T-helper 1 cell treated with Interleukin-12 subunit alpha and Interleukin-12 subunit beta and Interleukin-4 antibody, amounts not matched to agents 30 μg/mL and 1 μg/mL, for 36 hours (primary cell): ENCODE measurements at regions not wholly inside any gene's neighbourhood (a gene's known extent, or its start where the extent isn't known, plus 50 kb on each side); places are given as distances from the start of the nearest gene placed in this dataset.
"Not testable (repeated sequence)": the region's sequence is repeated elsewhere in the genome, so short reads cannot be mapped to it uniquely, and the experiment has no call there.

Source experiments
- H3K27ac Mint-ChIP-seq: one replicate; pipeline ENCODE4 v1.8.0; 2021; ENCODE audit warnings: mild to moderate bottlenecking, mixed read lengths
- H3K27me3 Mint-ChIP-seq: one replicate; pipeline ENCODE4 v1.8.0; 2021; ENCODE audit warnings: low read depth, mixed read lengths
- H3K36me3 Mint-ChIP-seq: one replicate; pipeline ENCODE4 v1.8.0; 2021; ENCODE audit warnings: low read depth, mixed read lengths
- H3K4me1 Mint-ChIP-seq: one replicate; pipeline ENCODE4 v1.8.0; 2021; ENCODE audit warnings: low read depth, mixed read lengths
- H3K4me3 Mint-ChIP-seq: one replicate; pipeline ENCODE4 v1.8.0; 2021; ENCODE audit warnings: mild to moderate bottlenecking, moderate library complexity, mixed read lengths
- H3K9me3 Mint-ChIP-seq: one replicate; pipeline ENCODE4 v1.8.0; 2021; ENCODE audit warnings: mixed read lengths

- H3K4me3 Mint-ChIP-seq: no peak overlapping the region
Measured at GRCh38 chr9:89680547-89681467, 76.0 kb downstream of the GADD45G start.

DNA sequence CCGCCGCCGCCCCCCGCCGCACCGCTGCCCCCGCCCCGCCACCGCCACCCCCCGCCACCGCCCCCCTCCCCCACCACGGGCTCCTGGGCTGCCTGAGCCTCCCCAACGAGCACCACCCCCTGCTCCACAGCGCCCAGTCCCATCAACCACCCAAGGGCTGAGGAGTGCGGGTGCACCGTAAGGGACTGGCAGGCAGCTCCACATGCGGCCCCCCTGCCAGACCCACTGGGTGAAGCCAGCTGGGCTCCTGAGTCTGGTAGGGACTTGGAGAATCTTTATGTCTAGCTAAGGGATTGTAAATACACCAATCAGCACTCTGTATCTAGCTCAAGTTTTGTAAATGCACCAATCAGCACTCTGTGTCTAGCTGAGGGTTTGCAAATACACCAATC is 76.7 kb downstream of the GADD45G start:
- not testable (repeated sequence) for H3K36me3 Mint-ChIP-seq, H3K9me3 Mint-ChIP-seq
- H3K4me1 Mint-ChIP-seq: peaks cover 24% of the 10 kb centered on the region

More at GRCh38 chr9:89680547-89681467, 76.0 kb downstream of the GADD45G start:
- Mint-ChIP-seq H3K27me3 (no peaks in the 10 kb centered on the region), H3K27ac (peak overlapping the region; percentile 59), H3K4me1 (peaks cover 18% of the 10 kb centered on the region), H3K36me3 (no peaks in the 10 kb centered on the region), H3K9me3 (no peaks in the 10 kb centered on the region)

DNA sequence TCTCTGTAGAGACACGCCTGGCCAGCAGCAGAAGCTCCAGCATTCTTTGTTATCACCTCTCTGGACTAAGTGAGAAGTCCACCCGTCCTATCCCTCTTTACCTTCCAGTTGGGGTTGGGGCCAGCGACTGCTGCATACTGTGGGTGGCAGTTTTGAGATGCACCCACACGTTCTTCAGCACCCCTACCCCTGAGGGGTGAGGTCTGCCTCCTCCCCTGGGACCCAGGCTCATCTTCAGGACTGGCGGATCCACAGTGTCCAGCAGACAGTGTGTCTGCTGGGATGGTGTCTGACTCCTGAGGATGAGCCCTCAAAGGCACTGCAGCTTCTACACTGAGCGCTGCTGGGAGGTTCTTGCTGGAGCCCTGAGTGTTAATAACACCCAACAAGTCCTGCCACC is 78.8 kb downstream of the GADD45G start:
- Mint-ChIP-seq H3K27me3 (no peaks in the 10 kb centered on the region), H3K4me3 (no peak overlapping the region), H3K36me3 (no peaks in the 10 kb centered on the region), H3K4me1 (peaks cover 19% of the 10 kb centered on the region), H3K27ac (no peak overlapping the region), H3K9me3 (no peaks in the 10 kb centered on the region)

More for the DNA sequence above, 76.7 kb downstream of the GADD45G start:
- H3K27me3 Mint-ChIP-seq, H3K27ac Mint-ChIP-seq, H3K4me3 Mint-ChIP-seq: not testable (repeated sequence)

- Mint-ChIP-seq H3K27me3 (no peaks in the 10 kb centered on the region), H3K27ac (no peak overlapping the region), H3K4me1 (peaks cover 16% of the 10 kb centered on the region), H3K4me3 (no peak overlapping the region), H3K36me3 (no peaks in the 10 kb centered on the region), H3K9me3 (no peaks in the 10 kb centered on the region)
Measured at GRCh38 chr9:89684218-89684617, 79.4 kb downstream of the GADD45G start.

- no peaks in the 10 kb centered on the region for H3K36me3 Mint-ChIP-seq
- no peaks in the 10 kb centered on the region for H3K27me3 Mint-ChIP-seq
- no peak overlapping the region for H3K27ac Mint-ChIP-seq
- H3K4me1 Mint-ChIP-seq: peaks cover 15% of the 10 kb centered on the region
- H3K4me3 Mint-ChIP-seq: no peak overlapping the region
- H3K9me3 Mint-ChIP-seq: no peaks in the 10 kb centered on the region
Measured at GRCh38 chr9:89684912-89685636, 80.3 kb downstream of the GADD45G start.

- no peaks in the 10 kb centered on the region for H3K9me3 Mint-ChIP-seq
- H3K36me3 Mint-ChIP-seq: no peaks in the 10 kb centered on the region
- H3K4me3 Mint-ChIP-seq: no peak overlapping the region
- H3K27me3 Mint-ChIP-seq: no peaks in the 10 kb centered on the region
- peaks cover 14% of the 10 kb centered on the region for H3K4me1 Mint-ChIP-seq
- no peak overlapping the region for H3K27ac Mint-ChIP-seq
Measured at GRCh38 chr9:89685698-89686097, 80.9 kb downstream of the GADD45G start.

DNA sequence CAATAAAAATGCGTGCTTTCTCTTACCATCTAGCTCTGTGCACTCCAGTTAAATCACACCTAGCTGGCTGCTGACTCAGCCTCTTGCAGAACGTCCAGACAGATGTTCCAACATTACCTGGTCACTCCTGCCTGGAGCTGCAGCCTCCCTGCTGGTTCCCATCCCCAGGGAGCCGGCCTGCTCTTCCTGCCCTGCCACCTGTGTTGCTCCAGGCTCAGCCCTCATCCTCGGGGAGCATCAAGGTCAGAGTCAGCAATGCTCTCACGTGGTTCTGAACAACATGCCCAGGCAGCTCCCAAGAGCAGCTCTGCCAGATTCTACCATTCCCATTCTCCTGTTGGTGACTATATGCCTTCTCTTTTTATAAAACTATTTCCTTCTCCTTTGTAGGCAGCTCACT is 81.3 kb downstream of the GADD45G start:
- Mint-ChIP-seq H3K36me3 (no peaks in the 10 kb centered on the region), H3K27me3 (no peaks in the 10 kb centered on the region), H3K27ac (no peak overlapping the region), H3K9me3 (no peaks in the 10 kb centered on the region), H3K4me1 (peaks cover 17% of the 10 kb centered on the region), H3K4me3 (no peak overlapping the region)

- Mint-ChIP-seq H3K27ac (no peak overlapping the region), H3K27me3 (no peaks in the 10 kb centered on the region)
Measured at GRCh38 chr9:89686621-89687020, 81.8 kb downstream of the GADD45G start.

GRCh38 chr9:89687188-89687587 is 82.4 kb downstream of the GADD45G start:
- H3K27ac Mint-ChIP-seq: no peak overlapping the region
- H3K9me3 Mint-ChIP-seq: no peaks in the 10 kb centered on the region
- H3K36me3 Mint-ChIP-seq: no peaks in the 10 kb centered on the region
- peaks cover 28% of the 10 kb centered on the region for H3K4me1 Mint-ChIP-seq
- H3K27me3 Mint-ChIP-seq: no peaks in the 10 kb centered on the region
- no peak overlapping the region for H3K4me3 Mint-ChIP-seq

More at GRCh38 chr9:89686621-89687020, 81.8 kb downstream of the GADD45G start:
- H3K36me3 Mint-ChIP-seq: no peaks in the 10 kb centered on the region
- no peak overlapping the region for H3K4me3 Mint-ChIP-seq
- H3K9me3 Mint-ChIP-seq: no peaks in the 10 kb centered on the region
- H3K4me1 Mint-ChIP-seq: peaks cover 22% of the 10 kb centered on the region

DNA sequence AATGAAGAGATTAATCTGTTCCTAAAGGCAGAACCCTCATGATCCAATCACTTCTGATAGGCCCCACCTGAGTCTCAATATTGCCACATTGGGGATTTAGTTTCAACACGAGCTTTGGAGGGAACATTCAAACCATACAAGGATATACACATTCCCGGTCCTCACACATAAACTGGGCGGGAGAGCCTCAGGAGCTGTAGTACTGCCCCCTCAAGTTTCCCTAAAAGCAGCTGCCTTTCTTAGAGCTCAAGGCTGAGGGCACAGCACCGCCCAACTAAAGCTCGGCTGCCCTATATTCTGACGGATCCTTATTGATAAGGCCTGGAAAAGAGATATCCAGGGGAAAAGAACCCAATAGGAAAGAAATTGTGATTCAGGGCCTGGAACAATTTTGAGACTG is 83.0 kb downstream of the GADD45G start:
- Mint-ChIP-seq H3K27ac (no peak overlapping the region), H3K4me1 (peaks cover 29% of the 10 kb centered on the region), H3K9me3 (no peaks in the 10 kb centered on the region), H3K4me3 (no peak overlapping the region), H3K36me3 (no peaks in the 10 kb centered on the region), H3K27me3 (no peaks in the 10 kb centered on the region)

- H3K27ac Mint-ChIP-seq, H3K27me3 Mint-ChIP-seq, H3K36me3 Mint-ChIP-seq, H3K4me3 Mint-ChIP-seq, H3K9me3 Mint-ChIP-seq: not testable (repeated sequence)
- H3K4me1 Mint-ChIP-seq: peaks cover 41% of the 10 kb centered on the region
Measured at GRCh38 chr9:89689321-89689720, 84.5 kb downstream of the GADD45G start.

DNA sequence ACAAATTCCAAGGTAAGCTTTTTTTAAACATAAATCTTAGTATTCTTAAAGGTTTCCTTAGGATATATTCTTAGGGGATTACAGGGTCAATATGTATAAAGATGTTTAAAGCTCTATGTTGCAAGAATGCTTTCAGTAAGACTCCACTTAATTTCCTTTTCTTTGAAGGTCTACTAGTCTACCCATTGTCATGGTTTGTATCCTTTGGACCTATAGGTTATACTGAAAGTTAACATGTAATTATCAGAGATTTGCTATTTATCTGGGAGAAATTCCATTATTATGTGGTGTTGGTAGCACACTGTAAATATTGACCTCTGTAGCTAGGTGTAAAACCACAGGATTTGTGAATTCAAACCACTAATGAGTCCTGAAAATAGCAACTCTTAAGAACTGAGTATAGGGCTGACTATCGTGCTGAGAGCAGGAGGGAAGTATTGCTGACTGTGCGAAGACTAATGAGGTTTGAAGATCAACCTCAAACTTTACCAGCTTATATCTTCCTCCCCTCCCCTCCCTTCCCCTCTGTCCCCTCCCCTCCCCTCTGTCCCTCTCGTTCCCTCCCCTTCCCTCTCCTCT is 85.6 kb downstream of the GADD45G start:
- peak overlapping the region; percentile 28 for H3K4me3 Mint-ChIP-seq
- peaks cover 45% of the 10 kb centered on the region for H3K4me1 Mint-ChIP-seq
- H3K9me3 Mint-ChIP-seq: no peaks in the 10 kb centered on the region
- no peaks in the 10 kb centered on the region for H3K27me3 Mint-ChIP-seq
- peak overlapping the region; percentile 36 for H3K27ac Mint-ChIP-seq
- no peaks in the 10 kb centered on the region for H3K36me3 Mint-ChIP-seq

GRCh38 chr9:89695441-89695891 is 90.7 kb downstream of the GADD45G start:
- H3K36me3 Mint-ChIP-seq: peaks cover 3% of the 10 kb centered on the region
- no peak overlapping the region for H3K27ac Mint-ChIP-seq
- H3K27me3 Mint-ChIP-seq: no peaks in the 10 kb centered on the region
- no peaks in the 10 kb centered on the region for H3K9me3 Mint-ChIP-seq
- no peak overlapping the region for H3K4me3 Mint-ChIP-seq
- H3K4me1 Mint-ChIP-seq: peaks cover 76% of the 10 kb centered on the region

DNA sequence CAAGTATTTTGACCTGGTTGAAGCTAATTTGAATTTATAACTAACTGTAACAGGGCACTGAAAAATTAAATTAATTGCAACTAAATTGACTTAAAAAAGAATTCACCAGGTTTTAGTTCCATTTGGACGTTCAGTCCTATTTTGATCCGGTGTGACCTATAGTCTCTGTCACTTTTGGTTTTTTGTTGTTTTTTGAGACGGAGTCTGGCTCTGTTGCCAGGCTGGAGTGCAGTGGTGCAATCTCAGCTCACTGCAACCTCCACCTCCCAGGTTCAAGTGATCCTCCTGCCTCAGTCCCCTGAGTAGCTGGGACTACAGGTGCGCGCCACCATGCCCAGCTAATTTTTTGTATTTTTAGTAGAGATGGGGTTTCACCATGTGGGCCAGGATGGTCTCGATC is 91.2 kb downstream of the GADD45G start:
- H3K9me3 Mint-ChIP-seq, H3K27me3 Mint-ChIP-seq, H3K27ac Mint-ChIP-seq, H3K4me3 Mint-ChIP-seq, H3K36me3 Mint-ChIP-seq: not testable (repeated sequence)
- H3K4me1 Mint-ChIP-seq: peaks cover 71% of the 10 kb centered on the region
